Testis (tissue), 2 donors: ENCODE measurements at regions not wholly inside any gene's neighbourhood (a gene's known extent, or its start where the extent isn't known, plus 50 kb on each side); places are given as distances from the start of the nearest gene placed in this dataset.

ENCODE experiments used
- DNase-seq: peaks from one replicate; pipeline ENCODE4 v3.0.0-alpha.2; 2019
- H3K27ac ChIP-seq, 2 donors: fragments of 200-600 bp; sonication (generic); one replicate each; pipeline ENCODE4 v1.5.1; 2019
- H3K27me3 ChIP-seq: fragments of 200-600 bp; sonication (generic); one replicate; pipeline ENCODE4 v1.5.1; 2019
- H3K36me3 ChIP-seq: fragments of 200-600 bp; sonication (generic); one replicate; pipeline ENCODE4 v1.5.1; 2017; ENCODE audit warnings: low read depth; ENCODE audit errors: missing control alignments
- H3K4me1 ChIP-seq: fragments of 200-600 bp; sonication (generic); one replicate; pipeline ENCODE4 v1.5.1; 2019
- H3K4me3 ChIP-seq, 2 donors: fragments of 200-600 bp; sonication (generic); one replicate each; pipeline ENCODE4 v1.5.1; 2017 to 2019
- H3K9me3 ChIP-seq: fragments of 200-600 bp; sonication (generic); one replicate; pipeline ENCODE4 v1.5.1; 2017
- CTCF ChIP-seq, 3 experiments: fragments of 450-650 bp in 2 of 3; fragments of 200-600 bp in 1 of 3; sonication (generic) in 1 of 3; IDR thresholded peaks; one replicate each; pipeline ENCODE4 v1.5.1; 2016 to 2019; ENCODE audit warnings: antibody characterized with exemption in 3 of 3, mild to moderate bottlenecking in 2 of 3, moderate library complexity in 1 of 3
- POLR2A ChIP-seq: fragments of 450-650 bp; IDR thresholded peaks from one replicate; pipeline ENCODE4 v1.6.1; 2017; ENCODE audit warnings: antibody characterized with exemption, mild to moderate bottlenecking, moderate library complexity
- WGBS, 2 donors: methylation state at CpG; one replicate each; pipeline ENCODE4 v1.1.5; 2018; 5-methylcytosine and 5-hydroxymethylcytosine counted together
- intact Hi-C: fragments of 100-400 bp; cut with DNase I; formaldehyde crosslinking; loops from one replicate; pipeline ENCODE4 v1.15.1; 2023; ENCODE audit warnings: low total_unique reads

GRCh38 chr12:93148412-93148811 is 219.3 kb upstream of the EEA1 start:
- Histone ChIP-seq H3K27me3 (no peaks in the 10 kb centered on the region), H3K9me3 (no peaks in the 10 kb centered on the region), H3K4me3 (no peak overlapping the region), H3K27ac (no peak overlapping the region), H3K36me3 (no peaks in the 10 kb centered on the region), H3K4me1 (no peaks in the 10 kb centered on the region)
- TF ChIP-seq POLR2A = no peak
- TF ChIP-seq CTCF (IDR thresholded peaks at IDR 0.05) = no peak
- no peak for DNase-seq
- intact Hi-C loops = no loop called here
- WGBS, 2 donors = 71 to 78% methylated on average over 3 of the region's 3 CpGs

GRCh38 chr12:93149229-93149628 is 220.1 kb upstream of the EEA1 start:
- no peaks in the 10 kb centered on the region for H3K9me3 ChIP-seq
- no peaks in the 10 kb centered on the region for H3K36me3 ChIP-seq
- no peak for DNase-seq
- no peaks in the 10 kb centered on the region for H3K4me1 ChIP-seq
- no peaks in the 10 kb centered on the region for H3K27me3 ChIP-seq
- TF ChIP-seq CTCF (IDR thresholded peaks at IDR 0.05) (no peak), POLR2A (no peak)
- 97 to 98% methylated on average over 2 of the region's 2 CpGs for WGBS, 2 donors
- no peak overlapping the region for H3K27ac ChIP-seq
- no peak overlapping the region for H3K4me3 ChIP-seq
- intact Hi-C loops = no loop called here

- 86 to 89% methylated on average over 5 of the region's 5 CpGs for WGBS, 2 donors
- Histone ChIP-seq H3K36me3 (no peaks in the 10 kb centered on the region), H3K4me3 (no peak overlapping the region), H3K4me1 (no peaks in the 10 kb centered on the region), H3K9me3 (no peaks in the 10 kb centered on the region), H3K27ac (no peak overlapping the region), H3K27me3 (no peaks in the 10 kb centered on the region)
- DNase-seq = no peak
- intact Hi-C loops = no loop called here
- TF ChIP-seq POLR2A (no peak), CTCF (IDR thresholded peaks at IDR 0.05) (no peak)
Observed at GRCh38 chr12:93151079-93151762, 222.1 kb upstream of the EEA1 start.

GRCh38 chr12:93152617-93153016 is 223.5 kb upstream of the EEA1 start:
- Histone ChIP-seq H3K27me3 (no peaks in the 10 kb centered on the region), H3K4me1 (no peaks in the 10 kb centered on the region), H3K9me3 (no peaks in the 10 kb centered on the region), H3K36me3 (no peaks in the 10 kb centered on the region), H3K27ac (no peak overlapping the region), H3K4me3 (no peak overlapping the region)
- intact Hi-C loops = no loop called here
- TF ChIP-seq POLR2A (no peak), CTCF (IDR thresholded peaks at IDR 0.05) (no peak)
- DNase-seq = no peak
- 86 to 90% methylated on average over 2 of the region's 2 CpGs for WGBS, 2 donors

GRCh38 chr12:93153321-93153720 is 224.2 kb upstream of the EEA1 start:
- no peak overlapping the region for H3K27ac ChIP-seq

More at GRCh38 chr12:93153321-93153720, 224.2 kb upstream of the EEA1 start:
- 84 to 89% methylated on average over 2 to 3 of the region's 3 CpGs for WGBS, 2 donors
- no peaks in the 10 kb centered on the region for H3K27me3 ChIP-seq
- intact Hi-C loops = no loop called here
- no peak for TF ChIP-seq POLR2A
- no peak for TF ChIP-seq CTCF (IDR thresholded peaks at IDR 0.05)
- H3K9me3 ChIP-seq = no peaks in the 10 kb centered on the region
- no peak for DNase-seq
- H3K4me3 ChIP-seq = no peak overlapping the region
- no peaks in the 10 kb centered on the region for H3K4me1 ChIP-seq
- H3K36me3 ChIP-seq = no peaks in the 10 kb centered on the region
